Stimulated activated CD8-positive, alpha-beta memory T cell treated with anti-CD3 and anti-CD28 coated beads, Interleukin-12 subunit alpha, Interleukin-12 subunit beta, amount 100 ng/mL, for 1 hour (primary cell): ENCODE measurements at regions not wholly inside any gene's neighbourhood (a gene's known extent, or its start where the extent isn't known, plus 50 kb on each side); places are given as distances from the start of the nearest gene placed in this dataset.

Experiments
- DNase-seq: peaks from one replicate; pipeline ENCODE4 v3.0.0-alpha.2; 2020; ENCODE audit warnings: low read depth

DNA sequence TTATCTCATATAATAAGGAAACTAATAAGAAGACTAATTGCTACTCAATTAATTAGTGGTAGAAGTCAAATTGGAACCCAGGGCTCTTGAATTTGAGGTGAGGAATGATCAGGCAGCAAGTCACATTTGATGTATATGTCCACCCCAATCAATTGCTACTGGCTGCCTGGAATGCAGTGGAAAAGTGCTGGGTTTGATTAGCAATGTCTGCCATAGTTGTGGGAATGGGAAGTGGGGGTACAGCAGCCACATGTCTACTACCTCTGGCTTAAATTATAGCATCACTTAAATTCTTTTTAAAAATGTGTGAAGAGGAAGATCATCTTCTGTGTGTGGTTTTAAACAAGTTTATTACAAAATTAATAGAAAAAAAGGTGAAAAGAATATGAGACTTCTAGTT, 50.8 kb upstream of the NAV2 start:
- DNase-seq = no peak

DNA sequence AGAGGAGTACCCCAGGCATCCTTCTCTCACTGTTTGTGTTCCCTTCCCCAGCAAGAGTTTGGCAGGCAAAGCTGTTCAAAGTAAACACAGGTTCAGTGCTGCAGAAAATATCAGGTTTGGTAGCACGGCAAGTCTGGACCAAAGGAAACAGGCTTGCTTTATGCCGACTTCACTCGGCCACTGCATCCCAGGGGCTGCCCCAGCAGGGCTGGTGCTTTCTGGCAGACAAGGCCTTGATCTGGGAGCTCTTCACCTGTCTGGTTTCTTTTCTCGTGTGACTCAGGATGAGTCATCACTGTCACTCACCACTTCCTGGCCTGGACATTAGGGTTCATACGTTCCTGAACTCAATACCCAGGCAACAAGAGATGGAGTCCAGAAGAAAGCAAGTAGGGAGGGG, 52.6 kb upstream of the NAV2 start:
- DNase-seq = no peak

DNA sequence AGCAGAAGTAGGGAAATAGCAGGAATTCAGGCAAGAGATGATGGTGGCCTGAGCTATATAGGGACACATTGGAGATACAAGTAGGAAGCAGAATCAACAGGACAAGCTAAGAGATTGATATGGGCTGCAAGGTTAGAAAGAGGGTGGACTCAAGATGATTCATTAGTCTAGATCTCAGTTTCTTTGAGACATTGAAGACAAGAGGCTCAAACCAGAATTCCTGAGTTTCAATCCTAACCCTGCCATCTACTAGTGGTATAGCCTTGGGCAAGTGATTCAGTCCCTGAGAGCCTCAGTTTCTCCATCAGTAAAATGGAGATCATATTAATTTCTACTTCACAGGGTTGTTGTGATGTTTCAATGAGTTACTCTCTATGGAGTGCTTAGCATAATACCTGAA, 53.1 kb upstream of the NAV2 start:
- DNase-seq = no peak

DNA sequence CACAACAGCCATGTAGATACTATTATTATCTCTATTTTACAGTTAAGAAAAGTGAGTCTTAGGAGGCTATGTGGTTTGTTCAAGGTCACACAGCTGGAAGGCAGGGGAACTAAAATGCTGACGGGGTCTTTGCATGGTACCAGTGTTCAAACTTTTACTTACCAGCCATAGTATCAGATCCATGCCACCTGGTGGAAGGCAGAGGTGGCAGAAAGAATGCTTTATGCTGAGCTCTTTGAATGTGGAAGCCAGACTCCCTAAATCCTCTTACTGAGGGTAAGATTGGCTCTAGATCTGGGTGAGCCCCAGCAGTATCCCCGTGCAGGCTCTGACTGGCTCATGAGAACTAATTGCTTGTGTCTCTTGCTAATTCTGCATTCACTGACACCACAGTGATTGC, 54.3 kb upstream of the NAV2 start:
- DNase-seq = no peak

DNA sequence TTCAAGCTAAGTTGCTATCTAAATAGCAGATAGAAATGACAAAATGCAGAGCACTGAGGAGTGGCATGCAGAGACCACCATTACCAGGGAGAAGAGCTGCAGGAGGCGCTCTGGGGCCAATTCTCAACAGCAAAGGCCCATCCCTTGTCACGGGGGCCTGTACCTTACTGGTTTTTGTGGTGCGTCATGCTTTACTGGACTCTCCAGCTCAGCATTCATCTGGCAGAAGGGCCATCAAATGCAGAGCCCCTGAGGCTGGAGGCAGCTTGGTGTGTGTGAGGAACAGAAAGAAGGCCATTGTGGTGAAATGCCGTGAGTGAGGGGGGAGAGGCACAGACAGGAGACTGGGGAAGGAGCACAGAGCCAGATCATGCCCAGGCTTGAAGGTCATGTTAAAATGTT, 56.5 kb upstream of the NAV2 start:
- no peak for DNase-seq

DNA sequence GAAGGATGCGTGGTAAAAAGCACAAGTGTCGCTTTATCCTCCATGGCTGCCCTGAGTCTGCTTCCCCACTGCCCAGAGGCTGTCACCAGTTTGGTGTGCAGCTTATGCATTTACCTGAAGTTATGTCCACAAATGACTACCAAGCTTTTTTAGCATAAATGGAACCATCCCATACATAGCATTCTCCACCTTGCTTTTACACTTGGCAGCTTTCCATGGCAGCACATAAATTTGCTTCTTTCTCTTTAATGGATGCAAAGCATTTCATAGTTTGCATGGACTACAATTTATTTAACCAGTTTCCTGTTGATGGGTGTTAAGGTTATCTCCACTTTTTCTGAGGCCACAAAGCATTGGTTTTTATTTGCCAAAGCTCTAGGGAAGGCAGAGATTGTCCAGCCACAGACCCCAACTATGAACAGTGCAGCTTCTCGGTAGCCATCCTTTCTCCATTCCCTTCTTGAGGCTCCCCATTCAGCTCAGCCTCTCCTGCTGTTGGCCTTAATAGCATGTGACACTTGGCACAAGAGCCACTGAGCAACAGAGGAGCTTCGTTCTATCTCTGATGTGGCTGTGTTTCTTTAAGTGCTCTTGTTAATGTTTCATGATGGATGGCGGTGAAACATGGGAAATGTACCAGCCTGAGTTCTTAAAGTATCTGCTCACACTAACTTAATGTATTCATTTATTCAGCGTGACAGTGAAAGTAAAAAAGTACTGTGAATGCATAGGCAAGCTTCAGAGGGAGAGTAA, 59.8 kb upstream of the NAV2 start:
- DNase-seq = no peak

DNA sequence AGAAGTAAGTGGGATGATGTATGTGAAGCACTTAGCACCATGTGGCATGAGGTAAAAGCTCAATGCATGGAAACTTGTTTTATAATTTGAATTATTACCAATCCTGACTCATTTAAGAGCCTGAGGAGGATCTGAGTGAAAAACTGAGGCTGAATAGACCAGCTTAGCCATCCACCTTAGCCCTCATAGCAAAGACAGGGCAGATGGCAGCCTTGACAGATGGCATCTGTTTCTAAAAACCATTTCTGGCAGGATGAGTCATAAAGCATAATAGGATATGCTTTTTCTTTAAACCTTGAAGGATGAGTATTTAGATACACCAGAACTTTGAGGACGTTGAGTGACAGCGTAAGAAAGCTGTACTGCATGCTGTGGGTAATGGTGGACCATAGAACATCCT, 61.0 kb upstream of the NAV2 start:
- no peak for DNase-seq

DNA sequence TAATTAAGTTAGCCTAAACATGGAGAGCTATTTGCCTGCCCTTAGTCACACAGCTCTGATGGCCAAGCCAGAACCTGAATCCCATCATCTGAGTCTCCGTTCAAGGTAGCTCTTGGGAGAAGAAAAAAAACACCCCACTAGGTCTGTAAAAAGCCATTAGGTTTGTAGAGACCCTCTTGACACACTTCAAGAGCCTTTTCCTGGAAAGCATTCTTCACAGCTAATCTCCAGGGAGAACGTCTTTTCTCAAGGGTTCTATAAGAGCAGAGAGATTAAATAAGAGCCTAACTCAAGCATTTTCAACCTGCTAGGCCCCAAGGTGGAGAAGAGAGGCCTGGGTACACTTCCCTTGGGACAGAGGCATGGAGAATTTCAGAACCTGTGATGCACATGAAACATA, 61.6 kb upstream of the NAV2 start:
- DNase-seq = no peak

DNA sequence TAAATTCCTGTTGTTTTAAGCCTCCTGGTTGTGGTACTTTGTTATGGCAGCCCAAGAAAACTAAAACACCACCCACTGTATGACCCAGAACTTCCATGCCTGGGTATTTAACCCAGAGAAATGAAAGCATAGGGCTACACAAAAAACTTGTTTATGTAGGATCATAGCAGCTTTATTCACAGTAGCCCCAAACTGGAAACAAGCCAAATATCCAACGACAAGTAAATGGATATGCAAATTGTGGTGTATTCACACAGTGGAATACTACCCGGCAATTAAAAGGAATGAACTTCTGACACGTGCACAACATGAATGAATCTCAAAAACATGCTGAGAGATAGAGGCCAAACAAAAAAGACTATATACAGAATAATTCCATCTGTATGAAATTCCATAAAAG, 62.2 kb upstream of the NAV2 start:
- DNase-seq = no peak

DNA sequence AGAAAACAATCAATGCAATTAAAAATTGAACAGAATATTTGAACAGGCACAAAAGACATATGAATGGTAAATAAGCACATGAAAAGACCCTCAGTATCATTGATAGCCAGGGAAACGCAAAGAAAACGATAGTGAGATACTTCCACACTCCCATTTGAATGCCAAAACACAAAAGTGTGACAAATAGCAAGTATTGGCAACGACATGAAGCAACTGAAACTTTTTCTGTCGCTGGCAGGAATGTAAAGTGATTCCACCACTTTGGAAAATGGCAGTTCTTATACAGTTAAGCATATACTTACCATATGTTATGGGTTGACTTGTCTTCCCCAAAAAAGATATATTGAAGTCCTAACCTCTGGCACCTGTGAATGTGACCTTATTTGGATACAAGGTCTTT, 62.9 kb upstream of the NAV2 start:
- no peak for DNase-seq

DNA sequence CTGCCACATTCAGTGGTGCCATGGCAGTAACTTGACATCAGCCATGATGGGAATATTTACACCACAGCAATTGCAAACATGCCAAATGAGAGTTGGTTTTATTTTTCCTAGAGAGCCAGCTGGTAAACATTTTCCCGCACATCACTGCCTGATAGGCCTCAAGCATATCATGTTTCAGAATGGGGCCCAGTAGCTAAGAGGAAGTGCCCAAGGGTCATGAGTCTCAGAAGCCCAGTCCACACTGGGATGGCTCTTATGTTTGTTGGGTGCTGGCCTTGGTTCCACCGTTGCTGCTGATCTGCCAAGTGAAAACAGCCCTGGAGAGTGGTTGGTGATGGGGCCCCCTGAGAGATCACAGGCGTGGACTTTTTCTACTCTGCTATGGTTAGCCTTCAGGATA, 64.3 kb upstream of the NAV2 start:
- no peak for DNase-seq

DNA sequence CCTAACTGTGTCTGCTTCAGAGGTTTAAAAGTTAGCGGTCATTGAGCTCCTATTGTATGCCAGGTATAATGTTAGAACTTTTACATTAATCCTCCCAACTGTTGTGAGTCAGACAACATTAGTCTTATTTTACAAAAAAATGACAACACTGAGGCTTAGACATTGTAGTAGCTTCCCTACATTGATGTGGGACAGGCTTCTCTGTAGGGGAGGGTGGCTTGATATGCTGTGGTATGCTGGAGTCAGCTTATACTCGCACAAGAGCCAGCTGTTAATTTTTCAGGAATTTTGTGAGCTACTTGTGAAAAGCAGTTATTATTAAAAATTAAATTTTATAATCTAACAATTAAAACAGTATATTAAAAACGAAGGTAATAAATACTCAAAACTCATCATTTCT, 64.8 kb upstream of the NAV2 start:
- no peak for DNase-seq

DNA sequence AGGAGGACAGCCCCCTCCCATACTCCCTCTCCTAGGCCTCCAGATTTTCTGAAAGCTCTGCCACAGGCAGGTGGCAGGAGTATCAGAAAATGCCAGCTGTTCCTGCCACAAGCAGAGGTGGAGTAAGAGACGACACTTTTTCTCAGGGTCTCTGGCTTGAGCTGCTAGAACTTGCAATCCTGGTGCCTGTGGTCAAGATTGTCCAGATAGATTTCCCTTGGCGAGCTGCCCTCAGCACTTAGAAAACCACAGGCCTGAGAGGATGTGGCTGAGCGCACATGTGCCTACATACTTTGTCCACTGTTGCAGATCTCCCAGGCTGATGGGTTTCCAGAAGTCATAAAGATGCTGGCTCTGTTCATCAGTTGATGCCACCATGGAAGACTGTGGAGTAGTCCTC, 65.7 kb upstream of the NAV2 start:
- DNase-seq = no peak

DNA sequence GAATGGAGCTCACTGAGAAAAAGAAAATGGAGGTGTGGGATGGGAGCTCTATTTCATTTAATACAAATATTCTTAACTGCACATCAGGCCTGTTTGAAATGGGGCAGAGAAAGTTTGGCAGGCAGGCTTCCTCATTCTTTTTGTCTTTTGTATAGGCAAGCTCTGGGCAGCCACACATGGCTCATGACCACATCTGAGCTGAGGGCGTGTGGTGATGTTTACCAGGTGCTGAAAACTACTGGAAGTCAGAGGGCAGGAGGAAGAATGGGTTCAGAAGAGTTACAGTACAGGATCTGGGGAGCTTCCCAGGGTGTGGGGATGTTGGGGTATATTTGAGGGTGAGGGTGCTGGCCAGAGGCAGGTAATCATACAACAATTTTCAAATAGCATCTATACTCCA, 66.3 kb upstream of the NAV2 start:
- no peak for DNase-seq

DNA sequence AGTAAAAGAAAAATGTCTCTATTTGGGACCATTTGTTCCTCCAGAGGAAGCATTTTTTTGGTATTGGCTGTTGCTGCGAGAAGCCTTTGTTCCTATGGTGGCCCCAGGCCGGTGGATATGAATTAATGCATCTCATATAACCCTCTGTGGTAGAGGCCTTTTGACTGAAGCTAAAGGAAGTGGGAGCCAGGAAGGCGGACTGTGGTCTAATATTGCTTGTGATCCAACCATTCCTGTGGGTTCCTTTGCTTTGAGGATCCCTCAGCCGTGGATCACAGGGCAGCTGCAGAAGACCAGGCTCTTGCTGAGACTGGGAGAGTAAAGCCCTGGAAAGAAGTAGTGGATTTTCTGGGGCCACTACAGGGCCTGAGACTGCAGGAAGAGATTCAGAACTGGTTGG, 68.3 kb upstream of the NAV2 start:
- DNase-seq = no peak

DNA sequence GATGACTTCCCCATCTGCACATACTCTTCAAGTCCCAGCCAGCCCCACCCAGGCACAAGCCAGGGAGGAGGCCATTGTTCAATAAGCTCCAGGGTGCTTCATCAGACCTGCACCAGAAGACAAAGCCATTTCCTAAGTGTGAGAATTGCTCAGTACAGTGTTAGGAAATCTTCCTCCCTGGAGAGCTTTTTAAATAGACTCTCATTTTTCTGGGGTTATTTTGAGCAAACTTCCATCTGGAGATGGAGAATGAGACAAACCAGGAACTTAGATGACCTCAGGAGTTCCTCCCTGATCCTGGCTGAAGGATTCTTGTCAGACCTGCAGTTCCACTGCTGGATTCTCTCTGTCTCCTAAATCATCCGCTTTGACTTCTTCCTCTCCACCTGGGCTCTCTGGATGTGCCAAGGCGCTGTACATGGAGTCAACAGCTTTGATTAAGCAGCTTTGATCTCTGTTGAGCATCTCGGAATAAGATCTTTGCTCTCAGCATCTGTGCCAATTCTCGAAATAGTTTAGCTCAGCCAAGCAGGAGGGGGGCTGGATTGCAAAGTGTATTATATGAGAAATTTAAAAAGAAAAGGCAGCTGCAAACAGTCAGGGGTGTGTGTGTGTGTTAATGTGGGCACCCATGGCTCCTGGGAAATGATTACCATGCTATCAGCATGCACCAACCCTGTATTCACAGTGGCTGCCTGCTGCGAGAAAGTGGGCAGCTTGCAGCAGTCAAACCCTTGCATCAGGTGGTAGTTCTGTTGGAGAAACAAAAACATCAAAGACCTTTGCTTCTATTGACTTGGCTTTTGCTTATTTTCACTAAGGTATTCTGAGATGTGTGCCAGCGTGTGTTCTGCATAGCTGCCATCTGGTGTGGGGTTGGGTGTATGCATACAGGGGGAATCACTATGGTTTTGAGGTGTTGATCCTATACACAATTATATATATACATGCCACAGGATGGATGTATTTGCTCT, 70.2 kb upstream of the NAV2 start:
- DNase-seq = no peak

DNA sequence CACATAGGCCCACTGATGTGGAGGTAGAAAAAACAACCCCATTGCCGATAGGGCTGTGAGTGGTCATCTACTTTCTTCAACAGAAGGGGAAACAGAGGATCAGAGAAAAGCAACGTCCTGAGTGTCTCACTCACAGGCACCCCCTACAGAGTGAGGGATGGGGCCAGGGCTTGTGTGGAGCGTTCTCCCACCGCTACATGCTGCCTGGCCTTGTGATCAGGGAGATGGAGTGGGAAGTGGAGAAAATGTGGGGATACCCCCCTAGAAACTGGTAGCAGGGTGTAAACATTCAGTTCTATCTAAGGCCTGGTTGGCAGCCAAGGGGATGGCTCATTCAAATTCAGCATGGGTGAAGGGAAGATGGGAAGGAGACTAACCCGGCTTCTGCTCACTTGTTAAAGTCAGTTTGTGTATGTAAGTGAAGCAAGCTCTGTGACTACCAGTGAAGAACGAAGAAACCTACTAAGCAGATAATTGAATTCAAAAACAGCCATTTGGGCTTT, 73.0 kb upstream of the NAV2 start:
- no peak for DNase-seq

DNA sequence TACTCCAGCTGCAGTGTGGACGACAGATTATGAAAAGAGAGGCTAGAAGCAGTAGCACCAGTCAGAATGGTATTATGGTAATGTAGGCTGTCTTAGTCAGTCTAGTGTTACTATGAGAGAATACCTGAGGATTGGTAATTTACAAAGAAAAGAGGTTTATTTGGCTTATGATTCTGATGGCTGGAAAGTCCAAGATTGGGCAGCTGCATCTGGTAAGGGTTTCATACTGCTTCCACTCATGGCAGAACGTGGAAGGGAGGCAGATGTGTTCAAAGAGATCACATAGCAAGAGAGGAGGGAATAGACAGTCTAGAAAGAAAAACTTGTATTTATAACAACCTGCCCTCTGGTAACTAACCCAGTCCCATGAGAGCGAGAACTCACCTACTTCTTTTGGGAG, 77.3 kb upstream of the NAV2 start:
- no peak for DNase-seq

DNA sequence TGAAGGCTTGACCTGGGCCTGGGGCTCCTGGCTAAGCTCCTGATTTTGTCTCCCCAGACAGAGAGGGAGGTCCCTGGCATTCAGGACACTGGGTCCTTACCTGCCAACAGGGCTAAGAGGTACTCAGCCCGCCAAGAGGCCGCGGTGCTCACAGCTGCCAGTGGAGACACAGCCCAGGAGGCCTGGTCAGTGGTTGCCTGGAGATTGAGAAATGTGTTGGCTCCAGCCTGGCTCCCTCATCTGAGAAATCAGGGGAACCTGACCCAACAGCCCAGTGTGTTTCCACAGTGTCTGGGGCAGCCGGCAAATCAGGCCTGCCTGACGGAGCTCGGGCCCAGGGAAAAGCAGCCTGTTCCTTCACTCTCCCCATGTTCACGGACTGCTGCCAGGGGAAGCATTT, 79.4 kb upstream of the NAV2 start:
- no peak for DNase-seq

DNA sequence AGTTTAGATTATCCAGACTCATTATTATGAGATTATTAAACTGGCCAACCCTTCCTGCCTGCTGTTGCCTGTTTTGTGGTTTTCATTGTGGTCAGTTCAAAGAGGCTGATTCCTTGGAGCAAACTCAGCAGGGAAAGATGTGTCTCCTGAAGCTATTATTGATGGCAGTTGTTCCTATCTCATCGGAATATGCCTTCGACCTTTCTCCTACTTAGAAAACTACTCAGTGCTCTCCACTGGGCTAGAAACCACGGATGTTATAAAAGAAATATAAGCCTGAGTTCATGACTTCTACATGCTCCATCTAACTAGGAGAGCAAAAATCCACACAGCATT, 80.2 kb upstream of the NAV2 start:
- DNase-seq = no peak

DNA sequence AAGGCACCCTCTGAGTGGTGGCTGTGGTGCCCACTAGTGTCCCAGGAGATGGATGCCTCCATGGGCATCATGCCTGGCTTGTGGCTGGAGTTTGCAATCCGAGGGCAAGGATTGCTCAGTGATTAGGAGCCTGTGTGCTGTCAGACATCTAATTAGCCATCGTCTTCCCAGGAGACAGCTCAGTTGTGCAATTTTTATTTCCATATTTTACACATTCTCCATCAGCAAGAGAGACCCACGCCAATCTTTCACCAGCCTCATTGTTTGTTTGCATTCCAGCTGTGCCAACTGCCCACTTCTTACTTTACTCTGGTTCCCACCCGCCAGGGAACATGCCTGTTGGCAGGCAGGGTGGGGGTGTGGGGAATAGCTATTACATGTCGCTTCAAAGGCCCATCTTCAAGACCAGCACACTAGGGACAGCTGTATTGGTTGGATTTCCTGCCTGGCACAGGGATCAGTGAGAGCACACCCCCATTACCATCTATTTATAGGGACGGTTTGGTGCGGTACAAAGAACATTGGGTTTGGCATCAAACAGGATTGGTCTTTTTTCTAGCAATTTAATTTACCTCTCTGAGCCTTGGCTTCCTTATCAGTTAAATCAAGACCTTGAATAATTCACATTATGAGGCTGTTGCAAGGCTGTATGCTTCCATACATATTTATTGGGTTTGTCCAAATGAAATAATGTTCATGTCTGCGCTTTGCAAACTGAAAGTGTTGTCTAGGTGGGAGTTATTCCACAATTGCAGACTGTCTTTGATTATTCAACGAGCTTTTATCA, 80.7 kb upstream of the NAV2 start:
- DNase-seq = no peak

DNA sequence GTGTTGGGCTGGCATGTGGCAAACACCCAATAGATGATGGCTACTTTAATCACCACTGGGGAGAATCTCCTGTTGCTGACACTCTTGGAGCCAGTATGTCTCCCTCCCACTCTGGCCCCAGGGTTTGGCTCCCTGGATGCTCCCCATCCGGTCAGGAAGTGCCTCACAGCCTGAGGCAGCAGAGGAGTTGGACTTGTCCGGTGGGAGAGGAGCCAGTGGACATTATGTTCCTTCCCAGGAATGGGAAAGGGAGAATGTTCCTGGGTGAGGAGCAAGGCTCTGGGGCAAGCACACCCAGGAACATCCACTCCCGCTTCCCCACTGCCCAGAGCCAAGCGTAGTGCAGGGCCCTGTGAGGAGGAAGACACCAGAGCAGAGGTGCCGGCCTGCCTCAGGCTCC, 84.6 kb upstream of the NAV2 start:
- DNase-seq = no peak

DNA sequence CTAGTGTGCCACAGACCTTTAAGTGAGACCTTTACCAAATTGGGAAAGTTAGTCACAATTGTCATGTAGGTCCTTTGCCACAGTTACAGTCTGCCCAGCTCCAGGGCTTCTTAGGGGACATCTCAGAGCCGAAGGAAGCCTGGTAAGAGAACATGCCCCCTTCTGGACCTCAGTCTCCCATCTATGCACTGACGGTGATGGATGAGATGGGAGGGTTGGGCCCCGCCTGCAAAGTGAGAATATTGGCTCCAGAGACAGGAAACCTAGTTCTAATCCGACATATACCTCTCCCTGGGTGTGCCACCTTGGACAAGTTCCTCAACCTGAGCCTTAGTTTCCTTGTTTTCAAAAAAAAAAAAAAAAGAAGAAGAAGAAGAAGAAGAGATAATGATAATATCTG, 85.1 kb upstream of the NAV2 start:
- no peak for DNase-seq
